GM18858 (cell line): ENCODE measurements at regions not wholly inside any gene's neighbourhood (a gene's known extent, or its start where the extent isn't known, plus 50 kb on each side); places are given as distances from the start of the nearest gene placed in this dataset.
"Not testable (repeated sequence)": the region's sequence is repeated elsewhere in the genome, so short reads cannot be mapped to it uniquely, and the experiment has no call there.

Experiments used
- ATAC-seq: cut with Tn5 transposase; IDR thresholded peaks from one replicate; pipeline ENCODE4 v1.9.1; 2021; ENCODE audit not compliant: unreplicated experiment

DNA sequence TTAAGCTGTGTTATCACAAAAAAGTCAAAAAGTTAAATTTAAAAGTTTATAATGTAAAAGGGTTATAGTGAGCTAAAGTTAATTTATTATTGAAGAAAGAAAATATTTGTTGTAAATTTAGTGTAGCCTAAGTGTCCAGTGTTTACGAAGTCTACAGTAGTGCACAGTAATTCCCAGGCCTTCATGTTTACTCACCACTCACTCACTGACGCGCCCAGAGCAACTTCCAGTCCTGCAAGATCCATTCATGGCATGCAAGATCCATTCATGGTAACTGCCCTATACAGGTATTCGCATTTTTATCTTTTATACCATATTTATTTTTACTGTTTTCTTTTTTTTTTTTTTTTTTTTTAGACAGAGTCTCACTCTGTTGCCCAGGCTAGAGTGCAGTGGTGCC, 69.5 kb downstream of the TPRA1 start:
- ATAC-seq, result no peak

DNA sequence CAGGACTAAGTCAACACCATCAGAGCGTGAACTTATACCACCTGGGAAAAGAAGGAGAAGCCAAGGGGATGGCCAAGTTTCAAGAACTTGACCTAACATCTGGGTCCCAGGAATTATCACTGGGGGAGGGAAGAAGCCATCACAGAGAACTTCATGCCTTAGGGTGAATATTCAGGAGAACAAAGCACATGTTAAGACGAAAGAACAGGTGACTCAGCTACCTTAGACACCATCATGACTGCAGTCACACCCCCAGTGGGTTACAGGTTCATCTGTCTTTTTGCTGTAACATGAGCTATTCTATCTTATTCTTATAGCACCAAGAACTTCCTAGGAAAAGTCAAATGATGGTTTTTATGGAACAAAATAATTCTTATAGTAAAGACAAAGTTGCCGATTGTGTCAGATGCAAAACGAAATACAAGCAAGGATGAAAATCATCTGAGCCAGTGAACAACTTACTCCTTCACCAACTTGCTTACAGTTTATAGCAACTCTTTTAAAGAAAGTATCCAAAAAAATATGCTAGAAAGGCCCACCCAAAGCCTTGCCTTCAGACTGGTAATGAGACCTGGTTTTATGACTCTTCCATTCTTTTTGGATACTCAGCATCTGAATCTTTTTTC, 72.0 kb downstream of the TPRA1 start:
- ATAC-seq, result no peak

DNA sequence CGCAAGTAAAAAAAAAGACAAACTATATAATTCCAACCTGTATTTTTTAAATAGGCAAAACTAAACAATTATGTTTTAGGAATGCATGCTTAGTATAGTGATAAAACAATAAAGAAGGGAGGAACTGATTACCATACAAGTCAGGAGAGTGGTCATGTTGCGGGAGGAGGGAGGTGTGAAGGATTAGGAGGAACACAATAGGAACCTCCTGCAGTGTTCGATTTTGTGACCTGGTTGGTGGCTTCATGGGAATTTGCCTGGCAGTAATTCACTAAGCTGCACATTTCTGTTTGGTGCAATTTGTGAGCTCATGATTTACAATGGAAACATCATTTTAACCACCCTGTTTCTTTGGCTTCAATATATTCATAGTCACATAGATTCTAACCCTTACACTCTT, 78.3 kb downstream of the TPRA1 start:
- no peak for ATAC-seq

DNA sequence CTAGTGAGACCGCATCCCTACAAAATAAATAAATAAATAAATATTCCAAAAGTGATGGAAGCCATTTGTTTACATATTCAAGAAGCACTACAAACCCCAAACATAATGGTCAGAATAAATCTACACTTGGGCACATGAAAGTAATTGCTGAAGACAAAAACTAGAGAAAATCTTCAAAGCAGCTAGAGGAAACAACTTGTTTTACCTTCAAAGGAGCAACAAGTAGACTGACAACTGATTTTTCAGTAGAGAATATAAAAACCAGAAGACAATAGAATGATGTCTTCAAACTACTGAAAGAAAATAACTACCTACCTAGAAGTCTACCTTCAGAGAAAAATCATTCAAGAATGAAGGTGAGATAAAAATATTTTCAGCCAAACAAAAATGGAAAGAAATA, 89.4 kb downstream of the TPRA1 start:
- no peak for ATAC-seq

DNA sequence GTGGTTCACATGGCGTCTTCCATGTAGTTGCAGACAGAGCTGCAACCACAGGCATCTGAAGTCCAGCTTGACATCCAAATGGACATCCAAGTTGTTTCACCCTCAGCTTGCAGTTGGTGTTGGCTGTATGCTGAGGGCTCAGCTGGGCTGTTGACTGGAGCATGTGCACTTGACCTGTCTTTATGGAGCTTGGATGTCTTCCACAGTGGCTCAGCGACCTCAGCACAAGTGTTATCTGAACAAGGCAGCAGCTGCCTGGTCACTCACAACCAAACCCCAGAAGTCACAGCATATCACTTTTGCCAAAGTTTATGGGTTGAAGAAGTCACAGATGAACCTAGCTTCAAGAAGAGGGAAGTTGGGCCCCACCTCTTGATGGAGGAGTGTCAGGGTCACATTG, 92.9 kb downstream of the TPRA1 start:
- ATAC-seq, result no peak

DNA sequence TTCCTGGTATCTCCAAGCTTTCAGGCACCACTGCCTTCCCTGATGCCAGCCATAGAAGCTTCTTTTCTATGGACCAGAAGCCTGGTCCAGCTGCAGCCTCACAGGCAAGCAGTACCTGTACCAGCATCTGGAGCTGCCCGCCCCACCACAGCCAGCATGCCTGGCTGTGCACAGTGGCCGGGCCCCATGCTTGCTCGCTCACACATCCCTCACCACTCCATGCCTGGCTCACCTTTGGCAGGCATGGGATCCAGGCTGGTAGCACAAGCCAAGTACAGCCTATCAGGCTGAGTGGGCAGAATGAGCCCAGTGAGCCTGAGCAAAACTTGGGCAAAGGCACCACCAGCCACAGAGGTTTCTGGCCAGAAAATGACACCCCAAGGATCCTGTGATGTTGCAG, 93.4 kb downstream of the TPRA1 start:
- no peak for ATAC-seq

DNA sequence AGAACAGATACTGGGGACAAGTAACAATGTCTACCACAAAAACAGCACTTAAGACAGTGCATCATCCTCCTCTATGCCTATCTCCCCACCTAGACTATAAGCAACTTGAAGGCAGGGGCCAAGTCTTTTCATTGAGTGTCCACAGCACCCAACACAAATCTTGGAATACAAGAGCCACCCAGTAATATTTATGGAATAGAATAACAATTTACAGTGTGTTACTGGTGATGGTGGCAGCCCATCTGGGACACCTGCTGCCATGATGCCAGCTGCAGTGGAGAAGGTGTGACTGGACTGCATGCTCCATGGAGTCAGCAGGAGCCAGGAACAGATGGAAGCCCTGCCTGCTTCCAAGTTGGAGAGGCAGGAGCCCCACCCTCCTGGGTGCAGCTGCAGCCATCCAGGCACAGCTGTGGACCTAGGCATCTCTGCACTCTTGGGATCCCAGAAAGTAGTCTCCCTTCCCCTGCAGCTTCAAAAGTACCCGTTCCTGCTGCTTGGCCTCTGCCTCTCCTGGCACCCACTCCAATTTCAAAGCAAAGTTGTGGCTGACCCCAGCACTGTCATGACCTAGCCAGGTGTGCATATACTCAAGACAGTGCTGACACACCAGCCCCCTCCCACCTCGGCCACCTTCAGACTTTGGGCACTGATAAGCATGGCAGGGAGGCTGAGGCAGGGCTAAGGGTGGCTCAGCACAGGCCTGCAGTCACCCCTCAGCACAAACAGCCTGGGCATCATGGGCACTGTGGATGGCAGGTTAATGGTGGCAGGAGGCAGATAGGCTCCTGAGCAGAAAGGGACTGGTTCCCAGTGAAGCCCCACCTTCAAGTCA, 94.5 kb downstream of the TPRA1 start:
- no peak for ATAC-seq

DNA sequence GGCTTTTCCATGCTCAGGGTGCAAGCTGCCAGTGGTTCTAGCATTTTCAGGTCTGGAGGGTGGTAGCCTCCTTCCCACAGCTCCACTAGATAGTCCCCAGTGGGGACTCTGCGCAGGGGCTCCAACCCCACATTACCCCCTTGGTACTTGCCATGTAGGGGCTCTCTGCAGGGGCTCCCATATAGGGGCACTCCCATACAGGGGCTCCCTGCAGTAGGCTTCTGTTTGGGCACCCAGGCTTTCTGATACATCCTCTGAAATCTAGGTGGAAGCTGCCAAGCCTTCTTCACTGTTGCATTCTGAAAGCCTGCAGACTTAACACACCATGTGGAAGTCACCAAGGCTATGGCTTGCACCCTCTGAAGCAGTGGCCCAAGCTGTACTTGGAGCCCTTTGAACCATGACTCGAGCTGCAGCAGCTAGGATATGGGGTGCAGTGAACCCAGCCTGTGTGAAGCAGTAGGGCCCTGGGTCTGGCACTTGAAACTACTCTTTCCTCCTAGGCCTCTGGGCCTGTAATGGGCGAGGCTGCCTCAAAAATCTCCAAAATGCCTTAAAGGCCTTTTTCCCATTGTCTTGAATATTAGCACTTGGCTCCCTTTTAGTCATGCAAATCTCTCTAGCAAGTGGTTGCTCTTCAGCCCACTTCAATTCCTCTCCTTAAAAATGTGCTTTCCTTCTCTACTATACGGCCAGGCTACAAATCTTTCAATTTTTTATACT, 96.4 kb downstream of the TPRA1 start:
- no peak for ATAC-seq

DNA sequence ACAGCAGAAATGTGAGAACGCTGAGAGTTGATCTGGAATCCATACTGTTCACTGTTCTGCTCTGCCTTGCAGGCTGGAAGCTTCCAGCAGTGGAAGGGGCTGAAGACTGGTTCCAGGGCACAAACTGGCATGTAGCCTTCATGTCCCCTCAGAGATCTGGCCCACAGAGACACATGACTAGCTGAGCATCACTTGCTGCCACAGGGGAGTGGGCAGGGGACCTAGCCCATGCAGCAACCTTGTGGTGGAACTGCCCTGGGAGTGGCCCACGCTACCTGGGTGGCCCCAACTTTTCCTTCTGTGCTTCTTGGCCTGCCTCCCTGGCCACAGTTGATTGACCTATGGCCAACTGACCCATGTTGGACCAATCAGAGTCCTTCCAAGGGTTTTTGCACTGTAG, 98.1 kb downstream of the TPRA1 start:
- no peak for ATAC-seq

DNA sequence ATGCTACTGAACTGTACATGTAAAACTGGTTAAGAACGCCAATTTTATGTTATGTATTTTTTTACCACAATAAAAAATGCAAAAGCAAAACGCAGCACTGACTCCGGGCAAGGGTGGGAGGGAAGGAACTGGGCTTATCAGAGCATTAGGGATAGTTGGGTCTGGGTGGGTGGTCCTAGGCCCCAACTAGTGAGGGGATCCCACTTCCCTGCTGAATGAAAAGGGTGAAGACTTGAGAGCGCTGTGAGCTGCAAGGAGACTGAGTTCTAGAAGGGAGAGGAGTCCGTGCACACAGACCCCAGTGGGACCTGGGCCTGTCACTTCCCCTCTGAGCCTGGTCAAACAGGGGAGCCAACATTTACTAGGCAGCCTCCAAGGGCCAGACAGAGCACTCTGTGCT, 98.6 kb downstream of the TPRA1 start:
- ATAC-seq, result no peak

DNA sequence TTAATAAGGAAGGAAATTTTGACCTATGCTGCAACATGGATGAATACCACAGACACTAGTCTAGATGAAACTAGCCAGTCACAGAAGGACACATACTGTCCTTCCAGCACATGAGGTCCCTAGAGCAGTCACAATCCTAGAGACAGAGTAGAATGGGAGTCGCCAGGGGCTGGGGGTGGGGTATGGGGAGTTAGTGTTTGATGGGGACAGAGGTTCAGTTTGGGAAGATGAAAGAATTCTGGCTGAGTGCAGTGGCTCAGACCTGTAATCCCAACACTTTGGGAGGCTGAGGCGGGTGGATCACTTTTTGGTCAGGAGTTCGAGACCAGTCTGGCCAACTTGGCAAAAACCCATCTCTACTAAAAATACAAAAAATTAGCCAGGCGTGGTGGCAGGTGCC, 99.2 kb downstream of the TPRA1 start:
- no peak for ATAC-seq

DNA sequence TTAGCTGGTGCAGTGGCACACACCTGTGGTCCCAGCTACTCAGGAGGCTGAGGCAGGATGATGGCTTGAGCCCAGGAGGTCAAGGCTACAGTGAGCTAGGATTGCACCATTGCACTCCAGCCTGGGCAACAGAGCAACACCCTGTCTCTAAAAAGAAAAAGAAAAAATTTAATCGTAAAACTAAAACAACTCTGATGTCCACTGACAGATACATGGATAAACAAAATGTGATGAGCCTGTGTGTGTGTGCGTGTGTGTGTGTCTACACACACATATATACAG, 99.6 kb downstream of the TPRA1 start:
- not testable (repeated sequence) for ATAC-seq

DNA sequence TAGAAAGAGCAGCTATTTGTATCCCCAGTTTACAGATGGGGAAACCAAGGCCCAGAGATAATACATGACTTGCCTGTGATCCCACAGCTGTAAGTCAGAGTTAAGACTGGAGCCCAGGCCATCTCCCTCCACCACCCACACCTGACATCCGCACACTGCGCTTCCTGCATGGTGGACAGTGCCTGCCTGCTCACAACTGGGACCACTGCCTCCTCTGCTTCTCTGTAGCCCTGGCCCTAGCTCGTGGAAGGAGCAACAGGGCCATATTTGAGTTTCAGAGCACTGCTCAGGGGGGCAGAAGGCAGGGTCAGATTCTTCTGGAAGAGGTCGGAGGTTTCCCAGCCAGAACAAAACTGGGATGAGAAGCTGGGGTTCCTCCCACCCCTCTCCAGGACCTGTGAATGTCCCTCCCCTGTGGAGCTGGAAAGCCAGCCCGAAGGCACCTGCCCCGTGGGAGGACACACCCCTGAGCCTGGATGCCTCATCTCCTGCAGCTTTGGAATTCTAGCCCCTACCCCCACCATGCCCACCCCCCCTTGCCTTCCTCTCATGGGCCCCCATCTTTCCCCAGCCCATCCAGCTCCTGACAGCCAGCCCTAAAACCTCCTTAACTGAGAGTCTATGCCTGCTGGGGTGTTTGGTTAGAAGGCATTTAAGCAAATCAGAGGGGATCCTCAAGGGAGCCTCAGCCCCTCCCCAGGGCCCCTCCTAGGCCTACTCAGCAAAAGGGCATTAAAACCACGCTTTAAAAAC, 100.1 kb downstream of the TPRA1 start:
- ATAC-seq, result no peak

DNA sequence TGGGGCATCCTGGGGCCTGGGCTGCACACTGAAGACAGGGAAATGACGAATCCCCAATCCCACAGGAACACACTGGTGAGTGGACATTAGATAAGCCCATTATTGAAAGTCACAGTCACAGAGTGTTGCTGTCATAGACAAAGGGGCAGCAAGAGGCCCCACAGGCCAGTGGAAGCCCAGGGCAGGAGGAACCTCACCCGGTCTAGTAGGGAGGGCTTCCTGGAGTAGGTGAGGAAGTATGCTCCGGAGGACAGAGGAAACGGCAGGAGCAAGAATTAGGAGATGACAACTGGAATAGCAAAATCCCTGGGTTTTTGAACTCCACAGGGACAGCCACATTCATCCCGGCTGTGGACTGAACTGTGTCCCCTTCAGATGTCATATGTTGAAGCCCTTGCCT, 101.2 kb downstream of the TPRA1 start:
- ATAC-seq, result no peak

DNA sequence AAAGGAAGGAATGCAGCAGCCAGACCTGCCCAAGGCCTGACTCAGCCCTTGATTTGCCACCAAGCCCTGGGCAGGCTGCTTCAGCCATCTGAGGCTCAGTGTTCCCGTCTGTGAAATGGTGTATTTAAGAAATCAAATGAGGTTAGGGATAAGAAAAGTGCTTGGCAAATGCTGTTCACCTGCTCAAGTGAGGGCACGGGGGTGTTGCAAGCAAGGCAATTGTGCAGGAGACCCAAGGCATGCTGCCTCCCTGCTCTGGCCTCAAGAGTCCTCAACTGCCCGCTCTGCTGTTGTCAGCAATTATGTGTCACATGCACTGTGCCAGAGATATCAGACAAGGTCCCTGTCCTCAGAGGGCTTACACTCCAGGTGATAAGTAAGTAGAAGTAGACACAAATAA, 101.8 kb downstream of the TPRA1 start:
- ATAC-seq, result no peak

DNA sequence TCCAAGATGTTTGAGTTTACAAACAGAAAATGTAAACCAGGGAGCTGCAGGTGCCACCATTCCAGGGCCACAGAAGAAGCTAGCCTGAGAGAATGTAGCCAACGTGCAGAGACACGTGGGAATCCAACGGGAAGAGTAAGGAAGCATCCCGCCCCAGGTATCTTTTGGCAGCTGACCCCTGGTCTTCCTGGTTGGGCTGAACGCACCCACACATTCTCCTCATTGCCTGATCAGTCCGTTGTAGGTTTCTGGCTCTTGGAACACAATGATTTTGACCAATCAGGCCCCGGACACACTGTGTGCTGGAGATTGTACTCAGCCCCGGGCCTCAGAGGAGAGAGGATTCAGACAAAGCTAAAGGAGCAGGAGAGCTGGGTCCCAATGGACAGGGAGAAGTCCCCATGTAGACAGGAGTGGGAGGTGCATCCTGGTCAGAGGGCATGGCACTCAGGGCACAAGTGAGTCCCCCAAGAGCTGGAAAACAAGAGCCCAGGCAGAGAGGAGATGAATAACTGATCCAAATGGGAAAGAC, 102.3 kb downstream of the TPRA1 start:
- no peak for ATAC-seq

DNA sequence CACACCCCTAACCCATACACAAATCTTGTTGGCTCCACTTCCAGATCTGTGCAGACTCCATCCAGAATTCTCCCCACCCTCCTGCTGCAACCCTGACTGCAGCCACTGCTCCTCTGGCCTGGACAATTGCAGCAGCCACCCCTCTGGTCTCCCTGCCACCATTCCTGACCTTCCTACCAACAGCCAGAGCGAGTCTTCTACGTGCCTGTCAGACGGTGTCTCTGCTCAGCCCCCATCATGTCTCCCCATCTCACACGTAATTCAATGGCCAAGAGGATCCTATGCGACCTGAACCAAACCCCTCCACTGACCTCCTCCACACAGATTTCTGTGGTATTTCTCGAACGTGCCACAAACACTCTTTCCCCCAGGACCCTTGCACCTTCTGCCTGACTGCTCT, 103.3 kb downstream of the TPRA1 start:
- ATAC-seq, result no peak

DNA sequence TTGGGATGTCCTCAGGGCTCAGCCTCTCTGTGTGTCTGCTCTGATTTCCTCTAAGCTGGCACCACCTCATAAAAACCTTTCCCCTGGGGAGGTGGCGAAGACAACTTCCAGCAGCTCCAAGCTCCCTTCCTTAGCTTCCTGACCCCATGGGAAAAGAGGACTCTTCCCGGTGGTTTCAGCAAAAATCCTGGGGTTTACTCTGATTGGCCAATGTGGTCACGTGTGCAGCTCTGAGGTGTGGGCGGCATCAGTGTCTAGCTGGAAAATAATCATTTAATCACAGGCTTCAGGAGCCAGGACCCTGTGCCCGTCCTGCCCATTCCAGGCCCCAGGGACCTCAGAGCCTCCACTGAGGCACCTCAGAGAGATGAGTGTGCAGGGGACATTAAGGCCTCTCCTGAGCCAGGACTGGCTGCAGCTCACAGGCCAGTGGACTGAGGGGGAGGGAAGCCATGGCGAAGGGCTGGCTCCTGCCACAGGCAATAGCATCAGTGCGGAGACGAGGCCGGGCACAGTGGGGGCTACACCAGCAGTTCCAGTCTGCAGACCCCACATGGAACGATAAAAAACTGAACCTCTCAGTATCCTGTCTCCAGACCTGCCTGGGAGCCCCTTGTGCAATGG, 104.1 kb downstream of the TPRA1 start:
- ATAC-seq, result no peak

DNA sequence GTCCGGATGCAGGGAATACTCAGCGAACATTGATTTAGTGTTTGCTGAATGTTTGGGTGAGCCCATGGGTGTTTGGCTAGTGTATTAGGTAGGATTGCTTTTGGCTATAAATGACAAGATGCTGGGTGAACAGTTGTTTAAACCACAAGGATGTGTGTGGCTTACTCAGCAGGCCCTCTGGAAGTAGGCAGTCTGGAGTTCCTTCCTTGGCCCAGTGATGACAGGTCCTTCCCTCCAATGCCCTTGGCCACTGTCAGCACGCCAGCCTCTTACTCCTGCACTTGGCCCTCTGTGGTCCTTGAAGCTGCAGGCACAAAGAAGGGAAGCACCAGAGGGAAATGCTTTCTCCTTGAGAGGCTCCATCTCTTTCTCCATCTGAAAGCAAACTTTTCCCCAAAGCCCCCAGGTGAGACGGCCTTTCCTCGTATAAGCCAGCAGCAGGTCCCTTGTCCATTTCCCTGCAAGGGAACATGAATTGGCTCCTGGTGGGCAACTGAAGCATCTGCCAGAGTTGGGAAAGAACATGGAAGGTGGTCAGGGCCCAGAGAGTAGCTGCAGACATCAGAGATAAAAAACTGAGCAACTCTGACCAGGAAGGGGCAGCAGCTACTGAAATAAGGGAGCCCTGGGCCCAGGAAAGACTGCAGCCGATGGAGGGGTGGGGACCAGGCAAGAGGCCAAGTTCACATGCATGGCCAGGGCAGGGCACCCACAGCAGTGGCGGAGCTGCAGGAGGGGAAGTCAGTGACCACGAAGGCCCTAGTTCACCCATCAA, 105.0 kb downstream of the TPRA1 start:
- no peak for ATAC-seq
